HFFc6 (cell line): ENCODE measurements at regions not wholly inside any gene's neighbourhood (a gene's known extent, or its start where the extent isn't known, plus 50 kb on each side); places are given as distances from the start of the nearest gene placed in this dataset.

ENCODE experiments used
- DNase-seq: peaks from one replicate; pipeline ENCODE4 v3.0.0-alpha.2; 2018
- H3K27ac Mint-ChIP-seq: 2 replicates; pipeline ENCODE4 v1.8.0; 2020; ENCODE audit warnings: mild to moderate bottlenecking, mixed read lengths
- H3K27me3 Mint-ChIP-seq: 2 replicates; pipeline ENCODE4 v1.8.0; 2021; ENCODE audit warnings: mild to moderate bottlenecking, moderate library complexity, mixed read lengths; ENCODE audit not compliant: insufficient read depth
- H3K36me3 Mint-ChIP-seq: 2 replicates; pipeline ENCODE4 v1.8.0; 2021; ENCODE audit warnings: low read depth, mixed read lengths
- H3K4me1 Mint-ChIP-seq: 2 replicates; pipeline ENCODE4 v1.8.0; 2020; ENCODE audit warnings: low read depth, mixed read lengths
- H3K4me3 Mint-ChIP-seq: 2 replicates; pipeline ENCODE4 v1.8.0; 2020; ENCODE audit warnings: mild to moderate bottlenecking, moderate library complexity, mixed read lengths
- H3K9me3 Mint-ChIP-seq: 2 replicates; pipeline ENCODE4 v1.8.0; 2020; ENCODE audit warnings: mild to moderate bottlenecking, mixed read lengths
- CTCF ChIP-seq: fragments of 200-600 bp; sonication (generic); IDR thresholded peaks from 2 replicates; pipeline ENCODE4 v1.5.0; 2021; ENCODE audit warnings: antibody characterized with exemption, mild to moderate bottlenecking

DNA sequence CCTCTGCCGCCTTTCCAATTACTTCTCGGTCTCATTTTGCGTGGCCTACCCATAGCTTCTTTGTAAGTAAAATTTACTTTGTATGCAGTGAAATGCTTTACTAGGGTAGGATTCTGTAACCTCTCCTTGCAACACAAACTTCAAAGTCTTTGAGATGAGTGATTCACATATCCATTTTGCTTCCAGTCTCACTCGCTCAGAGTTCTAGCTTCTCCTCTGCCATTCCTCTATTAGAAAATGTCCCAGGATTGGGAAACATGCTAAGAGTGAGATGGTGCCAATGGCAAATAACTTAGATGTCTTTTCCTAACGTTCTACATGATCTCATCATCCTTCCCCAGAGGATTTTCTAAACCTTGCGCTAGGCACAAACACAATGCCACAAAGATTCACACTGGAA lies 270.5 kb upstream of the SLC30A5 start:
- Mint-ChIP-seq H3K36me3 (no peaks in the 10 kb centered on the region), H3K9me3 (no peaks in the 10 kb centered on the region), H3K27me3 (peaks cover 3% of the 10 kb centered on the region; the same call in 1 of the 2 replicates), H3K4me1 (no peaks in the 10 kb centered on the region), H3K4me3 (no peak overlapping the region), H3K27ac (no peak overlapping the region)
- DNase-seq, result no peak
- TF ChIP-seq CTCF, result no peak

DNA sequence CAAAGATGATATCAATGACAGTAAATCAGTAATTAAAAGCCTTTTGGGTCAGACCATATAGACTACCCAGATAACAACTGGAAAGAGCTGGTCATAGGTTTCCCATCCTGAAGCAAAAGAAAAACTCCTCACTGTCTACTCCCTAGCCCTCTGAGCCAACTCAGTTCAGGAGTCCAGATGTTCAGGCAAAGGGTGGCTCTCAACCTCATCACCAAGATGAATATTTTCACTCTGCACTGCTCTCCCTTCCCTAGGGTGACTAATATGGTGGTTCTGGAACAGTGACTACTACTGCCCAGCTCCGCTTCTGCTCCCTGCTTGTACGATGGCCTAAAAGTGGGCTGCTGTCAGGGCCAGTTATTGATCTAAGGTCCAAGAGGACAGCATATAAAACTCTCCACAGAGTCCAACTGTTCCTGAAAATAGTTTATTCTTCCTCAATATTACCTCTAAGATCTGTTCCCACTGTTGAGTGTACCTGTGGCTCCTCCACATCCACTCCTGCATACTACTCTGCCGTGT lies 263.4 kb upstream of the SLC30A5 start:
- Mint-ChIP-seq H3K36me3 (no peaks in the 10 kb centered on the region), H3K4me3 (no peak overlapping the region), H3K4me1 (no peaks in the 10 kb centered on the region), H3K27me3 (peaks cover 5% of the 10 kb centered on the region), H3K27ac (no peak overlapping the region), H3K9me3 (peaks cover 4% of the 10 kb centered on the region; the same call in 1 of the 2 replicates)
- no peak for TF ChIP-seq CTCF
- DNase-seq, result no peak

GRCh38 chr5:68834491-68834981 lies 259.3 kb upstream of the SLC30A5 start:
- no peak overlapping the region for H3K27ac Mint-ChIP-seq
- no peaks in the 10 kb centered on the region for H3K4me1 Mint-ChIP-seq
- H3K27me3 Mint-ChIP-seq, result peaks cover 10% of the 10 kb centered on the region
- DNase-seq, result no peak
- no peak overlapping the region for H3K4me3 Mint-ChIP-seq
- no peaks in the 10 kb centered on the region for H3K36me3 Mint-ChIP-seq
- TF ChIP-seq CTCF, result no peak
- H3K9me3 Mint-ChIP-seq, result peaks cover 4% of the 10 kb centered on the region; the same call in 1 of the 2 replicates

GRCh38 chr5:68838157-68838718 lies 255.6 kb upstream of the SLC30A5 start:
- Mint-ChIP-seq H3K27me3 (peaks cover 8% of the 10 kb centered on the region), H3K36me3 (no peaks in the 10 kb centered on the region), H3K4me1 (no peaks in the 10 kb centered on the region), H3K9me3 (no peaks in the 10 kb centered on the region; the same call in 1 of the 2 replicates), H3K27ac (no peak overlapping the region), H3K4me3 (no peak overlapping the region)
- DNase-seq, result no peak
- no peak for TF ChIP-seq CTCF

GRCh38 chr5:68839019-68839552 lies 254.7 kb upstream of the SLC30A5 start:
- H3K27me3 Mint-ChIP-seq, result peaks cover 6% of the 10 kb centered on the region
- no peaks in the 10 kb centered on the region for H3K4me1 Mint-ChIP-seq
- H3K36me3 Mint-ChIP-seq, result no peaks in the 10 kb centered on the region
- H3K9me3 Mint-ChIP-seq, result no peaks in the 10 kb centered on the region; the same call in 1 of the 2 replicates
- DNase-seq, result no peak
- no peak overlapping the region for H3K27ac Mint-ChIP-seq
- no peak overlapping the region for H3K4me3 Mint-ChIP-seq
- no peak for TF ChIP-seq CTCF
